ENCODE measurements at regions not wholly inside any gene's neighbourhood (a gene's known extent, or its start where the extent isn't known, plus 50 kb on each side); places are given as distances from the start of the nearest gene placed in this dataset.
"Not testable (repeated sequence)": the region's sequence is repeated elsewhere in the genome, so short reads cannot be mapped to it uniquely, and the experiment has no call there.

- Histone ChIP-seq H3K27me3 (ENCODE audit: low read depth) (no peaks in the 10 kb centered on the region), H3K9me3 (no peaks in the 10 kb centered on the region), H3K4me3 (no peak overlapping the region), H3K4me1 (no peaks in the 10 kb centered on the region), H3K36me3 (no peaks in the 10 kb centered on the region), H3K27ac (no peak overlapping the region)
- intact Hi-C loops (cut with DNase I) = no loop called here
- no peak for DNase-seq
- no peak for TF ChIP-seq CTCF (IDR thresholded peaks at IDR 0.05)
- ATAC-seq = no peak
Observed at GRCh38 chr22:23418159-23418788, 161.8 kb downstream of the IGLL1 start.

- ATAC-seq = peak in 1 of 2 donors; percentile 43
- DNase-seq; H3K9me3 ChIP-seq; H3K4me1 ChIP-seq; H3K27ac ChIP-seq; H3K36me3 ChIP-seq; H3K27me3 ChIP-seq (ENCODE audit: low read depth); intact Hi-C loops (cut with DNase I); H3K4me3 ChIP-seq: not testable (repeated sequence)
Observed at GRCh38 chr22:23417327-23417726, 162.8 kb downstream of the IGLL1 start.

GRCh38 chr22:23416169-23416690, 163.9 kb downstream of the IGLL1 start:
- intact Hi-C loops (cut with DNase I) = not testable (repeated sequence)

GRCh38 chr22:23415490-23415851, 164.6 kb downstream of the IGLL1 start:
- intact Hi-C loops (cut with DNase I) = no loop called here
- no peak for TF ChIP-seq CTCF (IDR thresholded peaks at IDR 0.05)
- DNase-seq = no peak

More at GRCh38 chr22:23416169-23416690, 163.9 kb downstream of the IGLL1 start:
- ATAC-seq; H3K4me1 ChIP-seq; DNase-seq; H3K27ac ChIP-seq; H3K9me3 ChIP-seq; H3K27me3 ChIP-seq (ENCODE audit: low read depth); H3K36me3 ChIP-seq; H3K4me3 ChIP-seq: not testable (repeated sequence)

GRCh38 chr22:23414727-23415489, 165.2 kb downstream of the IGLL1 start:
- DNase-seq (peak; percentile 27), ATAC-seq (peak in 1 of 2 donors; percentile 29)

More at GRCh38 chr22:23415490-23415851, 164.6 kb downstream of the IGLL1 start:
- Histone ChIP-seq H3K27me3 (ENCODE audit: low read depth) (no peaks in the 10 kb centered on the region), H3K4me3 (no peak overlapping the region), H3K9me3 (no peaks in the 10 kb centered on the region), H3K4me1 (no peaks in the 10 kb centered on the region), H3K27ac (no peak overlapping the region), H3K36me3 (no peaks in the 10 kb centered on the region)
- no peak for ATAC-seq

GRCh38 chr22:23411739-23412138, 168.4 kb downstream of the IGLL1 start:
- Histone ChIP-seq H3K27me3 (ENCODE audit: low read depth) (no peaks in the 10 kb centered on the region), H3K36me3 (no peaks in the 10 kb centered on the region), H3K4me3 (no peak overlapping the region), H3K9me3 (no peaks in the 10 kb centered on the region), H3K27ac (no peak overlapping the region), H3K4me1 (no peaks in the 10 kb centered on the region)
- no peak for ATAC-seq
- intact Hi-C loops (cut with DNase I) = no loop called here
- TF ChIP-seq CTCF (IDR thresholded peaks at IDR 0.05) = no peak
- DNase-seq = no peak

More at GRCh38 chr22:23414727-23415489, 165.2 kb downstream of the IGLL1 start:
- intact Hi-C loops (cut with DNase I) = no loop called here
- H3K4me1 ChIP-seq = no peaks in the 10 kb centered on the region
- no peak for TF ChIP-seq CTCF (IDR thresholded peaks at IDR 0.05)
- H3K4me3 ChIP-seq = no peak overlapping the region
- H3K27ac ChIP-seq = no peak overlapping the region
- no peaks in the 10 kb centered on the region for H3K9me3 ChIP-seq
- no peaks in the 10 kb centered on the region for H3K27me3 ChIP-seq (ENCODE audit: low read depth)
- no peaks in the 10 kb centered on the region for H3K36me3 ChIP-seq

Data from lower lobe of right lung (tissue), 2 donors.